NCI-H69 (cell line): ENCODE measurements at regions not wholly inside any gene's neighbourhood (a gene's known extent, or its start where the extent isn't known, plus 50 kb on each side); places are given as distances from the start of the nearest gene placed in this dataset.

Source experiments
- DNase-seq: peaks from one replicate; lab custom pipeline; 2025; lab: John Stamatoyannopoulos, UW

- peak; percentile 25 for DNase-seq
Measured at GRCh38 chr6:40796260-40797221, 209.4 kb upstream of the LRFN2 start.

GRCh38 chr6:40794586-40794985, 207.4 kb upstream of the LRFN2 start:
- no peak for DNase-seq

GRCh38 chr6:40792183-40792582, 205.0 kb upstream of the LRFN2 start:
- DNase-seq, result no peak

GRCh38 chr6:40791004-40791403, 203.8 kb upstream of the LRFN2 start:
- DNase-seq, result peak; percentile 13

GRCh38 chr6:40788661-40789655, 201.8 kb upstream of the LRFN2 start:
- peak; percentile 57 for DNase-seq

GRCh38 chr6:40782355-40782754, 195.2 kb upstream of the LRFN2 start:
- DNase-seq, result no peak

- DNase-seq, result no peak
Measured at GRCh38 chr6:40780637-40781036, 193.5 kb upstream of the LRFN2 start.

- no peak for DNase-seq
Measured at GRCh38 chr6:40779409-40779808, 192.2 kb upstream of the LRFN2 start.

GRCh38 chr6:40778918-40779317, 191.8 kb upstream of the LRFN2 start:
- no peak for DNase-seq

- DNase-seq, result no peak
Measured at GRCh38 chr6:40778196-40778595, 191.0 kb upstream of the LRFN2 start.

GRCh38 chr6:40774932-40775331, 187.8 kb upstream of the LRFN2 start:
- peak; percentile 42 for DNase-seq

GRCh38 chr6:40770794-40771193, 183.6 kb upstream of the LRFN2 start:
- no peak for DNase-seq

- DNase-seq, result no peak
Measured at GRCh38 chr6:40764726-40765125, 177.6 kb upstream of the LRFN2 start.

- no peak for DNase-seq
Measured at GRCh38 chr6:40762981-40763380, 175.8 kb upstream of the LRFN2 start.

GRCh38 chr6:40760887-40761286, 173.7 kb upstream of the LRFN2 start:
- DNase-seq, result no peak

GRCh38 chr6:40759838-40760237, 172.7 kb upstream of the LRFN2 start:
- no peak for DNase-seq

- no peak for DNase-seq
Measured at GRCh38 chr6:40759264-40759663, 172.1 kb upstream of the LRFN2 start.

GRCh38 chr6:40755749-40756452, 168.7 kb upstream of the LRFN2 start:
- DNase-seq, result no peak

GRCh38 chr6:40755046-40755681, 168.0 kb upstream of the LRFN2 start:
- no peak for DNase-seq

GRCh38 chr6:40754461-40755045, 167.4 kb upstream of the LRFN2 start:
- DNase-seq, result peak; percentile 73
